PFSK-1 (cell line): ENCODE measurements at regions not wholly inside any gene's neighbourhood (a gene's known extent, or its start where the extent isn't known, plus 50 kb on each side); places are given as distances from the start of the nearest gene placed in this dataset.

Experiments
- FOXP2 ChIP-seq: optimal IDR thresholded peaks from 2 replicates; pipeline ENCODE3; 2011; ENCODE audit warnings: borderline replicate concordance, control low read depth, inconsistent platforms; ENCODE audit not compliant: insufficient read depth; ENCODE audit errors: extremely low read length, extremely low read depth
- POLR2AphosphoS5 ChIP-seq: IDR thresholded peaks from 2 replicates; pipeline ENCODE4 v1.6.1; 2012; ENCODE audit warnings: low read depth, mild to moderate bottlenecking, control low read depth, low read length, moderate library complexity
- SIN3A ChIP-seq: IDR thresholded peaks from 2 replicates; pipeline ENCODE4 v1.6.1; 2012; ENCODE audit warnings: mild to moderate bottlenecking, low read length, moderate library complexity, borderline replicate concordance; ENCODE audit not compliant: insufficient read depth
- TAF1 ChIP-seq: IDR thresholded peaks from 2 replicates; pipeline ENCODE4 v1.6.1; 2012; ENCODE audit warnings: low read length, control low read depth, borderline replicate concordance; ENCODE audit not compliant: insufficient read depth
- TF ChIP-seq, protein P1 (sequence below), 2 experiments: IDR thresholded peaks; 2 replicates each; pipeline versions ENCODE4 v1.6.1 to v1.8.0; 2011 to 2012; ENCODE audit warnings: low read depth in 2 of 2, low read length in 2 of 2, control low read depth in 1 of 2, inconsistent platforms in 1 of 2, mild to moderate bottlenecking in 1 of 2, moderate library complexity in 1 of 2; ENCODE audit not compliant: insufficient read depth in 1 of 2

GRCh38 chr4:114306946-114307345 lies 291.7 kb upstream of the UGT8 start:
- TF ChIP-seq SIN3A (no peak), TAF1 (no peak), FOXP2 (no peak), POLR2AphosphoS5 (no peak)
- TF ChIP-seq, protein P1, sequence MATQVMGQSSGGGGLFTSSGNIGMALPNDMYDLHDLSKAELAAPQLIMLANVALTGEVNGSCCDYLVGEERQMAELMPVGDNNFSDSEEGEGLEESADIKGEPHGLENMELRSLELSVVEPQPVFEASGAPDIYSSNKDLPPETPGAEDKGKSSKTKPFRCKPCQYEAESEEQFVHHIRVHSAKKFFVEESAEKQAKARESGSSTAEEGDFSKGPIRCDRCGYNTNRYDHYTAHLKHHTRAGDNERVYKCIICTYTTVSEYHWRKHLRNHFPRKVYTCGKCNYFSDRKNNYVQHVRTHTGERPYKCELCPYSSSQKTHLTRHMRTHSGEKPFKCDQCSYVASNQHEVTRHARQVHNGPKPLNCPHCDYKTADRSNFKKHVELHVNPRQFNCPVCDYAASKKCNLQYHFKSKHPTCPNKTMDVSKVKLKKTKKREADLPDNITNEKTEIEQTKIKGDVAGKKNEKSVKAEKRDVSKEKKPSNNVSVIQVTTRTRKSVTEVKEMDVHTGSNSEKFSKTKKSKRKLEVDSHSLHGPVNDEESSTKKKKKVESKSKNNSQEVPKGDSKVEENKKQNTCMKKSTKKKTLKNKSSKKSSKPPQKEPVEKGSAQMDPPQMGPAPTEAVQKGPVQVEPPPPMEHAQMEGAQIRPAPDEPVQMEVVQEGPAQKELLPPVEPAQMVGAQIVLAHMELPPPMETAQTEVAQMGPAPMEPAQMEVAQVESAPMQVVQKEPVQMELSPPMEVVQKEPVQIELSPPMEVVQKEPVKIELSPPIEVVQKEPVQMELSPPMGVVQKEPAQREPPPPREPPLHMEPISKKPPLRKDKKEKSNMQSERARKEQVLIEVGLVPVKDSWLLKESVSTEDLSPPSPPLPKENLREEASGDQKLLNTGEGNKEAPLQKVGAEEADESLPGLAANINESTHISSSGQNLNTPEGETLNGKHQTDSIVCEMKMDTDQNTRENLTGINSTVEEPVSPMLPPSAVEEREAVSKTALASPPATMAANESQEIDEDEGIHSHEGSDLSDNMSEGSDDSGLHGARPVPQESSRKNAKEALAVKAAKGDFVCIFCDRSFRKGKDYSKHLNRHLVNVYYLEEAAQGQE (IDR thresholded peaks at IDR 0.05; ENCODE audit: insufficient read depth in 1 of 2, low read depth in 2 of 2, low read length in 2 of 2), result no peak

- TF ChIP-seq, protein P1 (IDR thresholded peaks at IDR 0.05; ENCODE audit: insufficient read depth in 1 of 2, low read depth in 2 of 2, low read length in 2 of 2), result no peak
- no peak for TF ChIP-seq TAF1
- TF ChIP-seq SIN3A, result no peak
- TF ChIP-seq FOXP2, result no peak
- no peak for TF ChIP-seq POLR2AphosphoS5
Observed at GRCh38 chr4:114310296-114310925, 288.2 kb upstream of the UGT8 start.

GRCh38 chr4:114311787-114312186 lies 286.8 kb upstream of the UGT8 start:
- TF ChIP-seq SIN3A (no peak), TAF1 (no peak), POLR2AphosphoS5 (no peak), FOXP2 (no peak)
- TF ChIP-seq, protein P1 (IDR thresholded peaks at IDR 0.05; ENCODE audit: insufficient read depth in 1 of 2, low read depth in 2 of 2, low read length in 2 of 2), result no peak

GRCh38 chr4:114312338-114312737 lies 286.3 kb upstream of the UGT8 start:
- TF ChIP-seq FOXP2, result no peak
- TF ChIP-seq, protein P1 (IDR thresholded peaks at IDR 0.05; ENCODE audit: insufficient read depth in 1 of 2, low read depth in 2 of 2, low read length in 2 of 2), result no peak

DNA sequence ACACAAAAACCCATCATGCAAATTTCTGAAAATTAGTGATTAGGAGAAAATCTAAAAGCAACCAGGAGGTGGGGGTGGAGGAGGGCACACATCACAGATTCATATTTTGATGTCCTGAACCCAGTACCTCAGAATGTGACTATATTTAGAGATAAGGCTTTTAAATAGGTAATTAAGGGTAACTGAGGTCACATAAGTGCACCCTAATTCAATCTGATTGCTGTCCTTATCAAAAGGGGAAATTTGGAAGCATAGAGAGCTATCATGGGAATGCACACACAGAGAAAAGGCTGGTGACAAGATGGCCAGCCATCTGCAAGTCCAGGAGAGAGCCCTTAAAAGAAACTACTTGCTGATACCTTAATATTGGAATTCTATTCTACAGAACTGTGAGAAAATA lies 281.8 kb upstream of the UGT8 start:
- TF ChIP-seq POLR2AphosphoS5 (no peak), FOXP2 (no peak), SIN3A (no peak), TAF1 (no peak)
- TF ChIP-seq, protein P1 (IDR thresholded peaks at IDR 0.05; ENCODE audit: insufficient read depth in 1 of 2, low read depth in 2 of 2, low read length in 2 of 2), result no peak
